Upper lobe of right lung (tissue), 1 donor: ENCODE measurements at regions not wholly inside any gene's neighbourhood (a gene's known extent, or its start where the extent isn't known, plus 50 kb on each side); places are given as distances from the start of the nearest gene placed in this dataset.

ENCODE experiments used
- ATAC-seq: fragments of 200-7000 bp; cut with Tn5 transposase; one replicate; pipeline ENCODE4 v1.9.1; 2020; ENCODE audit warnings: mild to moderate bottlenecking, moderate library complexity
- DNase-seq: peaks from one replicate; pipeline ENCODE4 v3.0.0-alpha.2; 2020
- H3K27ac ChIP-seq: fragments of 200-600 bp; one replicate; pipeline ENCODE4 v1.8.0; 2022
- H3K27me3 ChIP-seq: fragments of 200-600 bp; one replicate; pipeline ENCODE4 v1.8.0; 2022; ENCODE audit warnings: mild to moderate bottlenecking
- H3K36me3 ChIP-seq: fragments of 200-600 bp; one replicate; pipeline ENCODE4 v1.8.0; 2022
- H3K4me1 ChIP-seq: fragments of 200-600 bp; one replicate; pipeline ENCODE4 v1.8.0; 2022
- H3K4me3 ChIP-seq: fragments of 200-600 bp; one replicate; pipeline ENCODE4 v1.8.0; 2022; ENCODE audit warnings: mild to moderate bottlenecking
- H3K9me3 ChIP-seq: fragments of 200-600 bp; one replicate; pipeline ENCODE4 v1.8.0; 2022
- CTCF ChIP-seq: fragments of 200-600 bp; IDR thresholded peaks from one replicate; pipeline ENCODE4 v1.8.0; 2022; ENCODE audit warnings: antibody characterized with exemption
- intact Hi-C: fragments of 100-400 bp; cut with DNase I; formaldehyde crosslinking; loops from one replicate; pipeline ENCODE4 v1.11.0; 2022
- donor health status: DM: no; HTN: yes; CAD: no; lungs with severe emphysema.

- Histone ChIP-seq H3K9me3 (peaks cover 4% of the 10 kb centered on the region), H3K4me1 (no peaks in the 10 kb centered on the region), H3K27ac (no peak overlapping the region), H3K27me3 (no peaks in the 10 kb centered on the region), H3K36me3 (no peaks in the 10 kb centered on the region), H3K4me3 (no peak overlapping the region)
- TF ChIP-seq CTCF: no peak
- intact Hi-C loops: no loop called here
- no peak for ATAC-seq
- DNase-seq: no peak
Measured at GRCh38 chr13:97631158-97631557, 197.2 kb downstream of the RAP2A start.

GRCh38 chr13:97639236-97639635 is 205.3 kb downstream of the RAP2A start:
- ATAC-seq: no peak
- intact Hi-C loops: no loop called here
- TF ChIP-seq CTCF: no peak
- DNase-seq: no peak
- no peak overlapping the region for H3K27ac ChIP-seq
- H3K27me3 ChIP-seq: no peaks in the 10 kb centered on the region
- H3K4me3 ChIP-seq: no peak overlapping the region
- no peaks in the 10 kb centered on the region for H3K9me3 ChIP-seq
- no peaks in the 10 kb centered on the region for H3K36me3 ChIP-seq
- no peaks in the 10 kb centered on the region for H3K4me1 ChIP-seq

GRCh38 chr13:97640268-97640667 is 206.3 kb downstream of the RAP2A start:
- Histone ChIP-seq H3K27ac (no peak overlapping the region), H3K4me3 (no peak overlapping the region), H3K4me1 (no peaks in the 10 kb centered on the region), H3K27me3 (no peaks in the 10 kb centered on the region), H3K9me3 (no peaks in the 10 kb centered on the region), H3K36me3 (no peaks in the 10 kb centered on the region)
- DNase-seq: no peak
- intact Hi-C loops: no loop called here
- TF ChIP-seq CTCF: no peak
- ATAC-seq: no peak

- intact Hi-C loops: no loop called here
- DNase-seq (no peak), ATAC-seq (no peak)
- Histone ChIP-seq H3K4me3 (no peak overlapping the region), H3K4me1 (no peaks in the 10 kb centered on the region), H3K27me3 (no peaks in the 10 kb centered on the region), H3K27ac (no peak overlapping the region), H3K36me3 (no peaks in the 10 kb centered on the region), H3K9me3 (no peaks in the 10 kb centered on the region)
- no peak for TF ChIP-seq CTCF
Measured at GRCh38 chr13:97648171-97648880, 214.4 kb downstream of the RAP2A start.

- intact Hi-C loops: no loop called here
- DNase-seq: no peak
- H3K36me3 ChIP-seq: no peaks in the 10 kb centered on the region
Measured at GRCh38 chr13:97648881-97649224, 214.9 kb downstream of the RAP2A start.

More at GRCh38 chr13:97648881-97649224, 214.9 kb downstream of the RAP2A start:
- Histone ChIP-seq H3K9me3 (no peaks in the 10 kb centered on the region), H3K4me3 (no peak overlapping the region), H3K27me3 (no peaks in the 10 kb centered on the region), H3K4me1 (no peaks in the 10 kb centered on the region), H3K27ac (no peak overlapping the region)
- ATAC-seq: no peak
- TF ChIP-seq CTCF: no peak
